ENCODE measurements at regions not wholly inside any gene's neighbourhood (a gene's known extent, or its start where the extent isn't known, plus 50 kb on each side); places are given as distances from the start of the nearest gene placed in this dataset.

- H3K4me3 ChIP-seq (ENCODE audit: low read depth, low read length): no peak overlapping the region
- no peak for DNase-seq (ENCODE audit: low read depth)
- in situ Hi-C loops (cut with HindIII; ENCODE audit: low sequenced_read_pairs): no loop called here
- TF ChIP-seq CTCF (IDR thresholded peaks at IDR 0.05; ENCODE audit: low read depth, low read length, missing control alignments): no peak
These were observed 90.9 kb upstream of the STK39 start for GRCh38 chr2:168338292-168338691.

- no peak for DNase-seq (ENCODE audit: low read depth)
- TF ChIP-seq CTCF (IDR thresholded peaks at IDR 0.05; ENCODE audit: low read depth, low read length, missing control alignments): no peak
- no peak overlapping the region for H3K4me3 ChIP-seq (ENCODE audit: low read depth, low read length)
- in situ Hi-C loops (cut with HindIII; ENCODE audit: low sequenced_read_pairs): no loop called here
These were observed 91.5 kb upstream of the STK39 start for GRCh38 chr2:168338803-168339437.

- H3K4me3 ChIP-seq (ENCODE audit: low read depth, low read length): no peak overlapping the region
- no peak for TF ChIP-seq CTCF (IDR thresholded peaks at IDR 0.05; ENCODE audit: low read depth, low read length, missing control alignments)
- in situ Hi-C loops (cut with HindIII; ENCODE audit: low sequenced_read_pairs): no loop called here
- DNase-seq (ENCODE audit: low read depth): no peak
These were observed 93.5 kb upstream of the STK39 start for GRCh38 chr2:168340931-168341330.

- TF ChIP-seq CTCF (IDR thresholded peaks at IDR 0.05; ENCODE audit: low read depth, low read length, missing control alignments): no peak
- H3K4me3 ChIP-seq (ENCODE audit: low read depth, low read length): no peak overlapping the region
- no peak for DNase-seq (ENCODE audit: low read depth)
- in situ Hi-C loops (cut with HindIII; ENCODE audit: low sequenced_read_pairs): no loop called here
These were observed 96.2 kb upstream of the STK39 start for GRCh38 chr2:168343586-168343985.

- in situ Hi-C loops (cut with HindIII; ENCODE audit: low sequenced_read_pairs): no loop called here
- no peak for TF ChIP-seq CTCF (IDR thresholded peaks at IDR 0.05; ENCODE audit: low read depth, low read length, missing control alignments)
- H3K4me3 ChIP-seq (ENCODE audit: low read depth, low read length): no peak overlapping the region
- DNase-seq (ENCODE audit: low read depth): no peak
These were observed 97.3 kb upstream of the STK39 start for GRCh38 chr2:168344706-168345105.

- DNase-seq (ENCODE audit: low read depth): no peak
- TF ChIP-seq CTCF (IDR thresholded peaks at IDR 0.05; ENCODE audit: low read depth, low read length, missing control alignments): no peak
- in situ Hi-C loops (cut with HindIII; ENCODE audit: low sequenced_read_pairs): no loop called here
- no peak overlapping the region for H3K4me3 ChIP-seq (ENCODE audit: low read depth, low read length)
These were observed 98.2 kb upstream of the STK39 start for GRCh38 chr2:168345601-168346000.

Measured in astrocyte of the cerebellum (primary cell).